ENCODE measurements at regions not wholly inside any gene's neighbourhood (a gene's known extent, or its start where the extent isn't known, plus 50 kb on each side); places are given as distances from the start of the nearest gene placed in this dataset.

- TF ChIP-seq CTCF (IDR thresholded peaks at IDR 0.05) (no peak), POLR2AphosphoS5 (IDR thresholded peaks at IDR 0.05) (no peak)
Measured at GRCh38 chr20:55632592-55632991, 372.7 kb downstream of the CBLN4 start.

Measured in prostate gland (tissue), 2 donors.